Kidney epithelial cell (primary cell): ENCODE measurements at regions not wholly inside any gene's neighbourhood (a gene's known extent, or its start where the extent isn't known, plus 50 kb on each side); places are given as distances from the start of the nearest gene placed in this dataset.

Source experiments
- DNase-seq: peaks from one replicate; pipeline ENCODE4 v3.0.0-alpha.2; 2010; ENCODE audit warnings: low read depth
- H3K27me3 ChIP-seq: 2 replicates; pipeline ENCODE4 v1.6.0; 2011; ENCODE audit warnings: low read length; ENCODE audit not compliant: control insufficient read depth, insufficient read depth
- H3K36me3 ChIP-seq: 2 replicates; pipeline ENCODE4 v1.5.1; 2011; ENCODE audit warnings: low read length; ENCODE audit not compliant: control insufficient read depth, insufficient read depth
- H3K4me3 ChIP-seq: 2 replicates; pipeline ENCODE4 v1.5.1; 2011; ENCODE audit warnings: low read depth, mild to moderate bottlenecking, control low read depth, low read length
- TF ChIP-seq, protein P1 (sequence below): IDR thresholded peaks from 2 replicates; pipeline ENCODE4 v1.5.1; 2011; ENCODE audit warnings: mild to moderate bottlenecking, moderate library complexity, low read length, control low read depth, inconsistent platforms; ENCODE audit not compliant: insufficient read depth, poor library complexity, severe bottlenecking

DNA sequence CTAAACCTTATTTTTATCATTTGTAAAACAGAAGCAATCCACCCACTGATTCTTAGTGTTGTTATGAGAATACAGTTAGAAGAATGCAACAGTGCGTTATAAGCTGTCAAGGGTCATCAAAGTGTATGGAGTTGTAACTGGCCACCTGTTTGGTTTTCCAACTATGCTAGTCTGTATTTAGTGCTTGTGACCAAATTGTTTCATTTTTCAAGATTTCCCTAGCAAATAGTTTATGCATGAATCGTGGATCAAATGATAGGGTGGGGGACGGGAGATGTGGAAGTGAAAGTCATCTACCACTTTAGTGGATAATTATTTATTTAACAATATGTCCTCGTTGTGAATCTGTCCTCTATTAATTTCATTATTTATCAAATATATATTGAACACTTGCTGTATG, 175.4 kb upstream of the HDDC2 start:
- no peaks in the 10 kb centered on the region for H3K36me3 ChIP-seq
- TF ChIP-seq, protein P1, sequence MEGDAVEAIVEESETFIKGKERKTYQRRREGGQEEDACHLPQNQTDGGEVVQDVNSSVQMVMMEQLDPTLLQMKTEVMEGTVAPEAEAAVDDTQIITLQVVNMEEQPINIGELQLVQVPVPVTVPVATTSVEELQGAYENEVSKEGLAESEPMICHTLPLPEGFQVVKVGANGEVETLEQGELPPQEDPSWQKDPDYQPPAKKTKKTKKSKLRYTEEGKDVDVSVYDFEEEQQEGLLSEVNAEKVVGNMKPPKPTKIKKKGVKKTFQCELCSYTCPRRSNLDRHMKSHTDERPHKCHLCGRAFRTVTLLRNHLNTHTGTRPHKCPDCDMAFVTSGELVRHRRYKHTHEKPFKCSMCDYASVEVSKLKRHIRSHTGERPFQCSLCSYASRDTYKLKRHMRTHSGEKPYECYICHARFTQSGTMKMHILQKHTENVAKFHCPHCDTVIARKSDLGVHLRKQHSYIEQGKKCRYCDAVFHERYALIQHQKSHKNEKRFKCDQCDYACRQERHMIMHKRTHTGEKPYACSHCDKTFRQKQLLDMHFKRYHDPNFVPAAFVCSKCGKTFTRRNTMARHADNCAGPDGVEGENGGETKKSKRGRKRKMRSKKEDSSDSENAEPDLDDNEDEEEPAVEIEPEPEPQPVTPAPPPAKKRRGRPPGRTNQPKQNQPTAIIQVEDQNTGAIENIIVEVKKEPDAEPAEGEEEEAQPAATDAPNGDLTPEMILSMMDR = no peak
- no peak for DNase-seq
- no peaks in the 10 kb centered on the region for H3K27me3 ChIP-seq
- no peak overlapping the region for H3K4me3 ChIP-seq

DNA sequence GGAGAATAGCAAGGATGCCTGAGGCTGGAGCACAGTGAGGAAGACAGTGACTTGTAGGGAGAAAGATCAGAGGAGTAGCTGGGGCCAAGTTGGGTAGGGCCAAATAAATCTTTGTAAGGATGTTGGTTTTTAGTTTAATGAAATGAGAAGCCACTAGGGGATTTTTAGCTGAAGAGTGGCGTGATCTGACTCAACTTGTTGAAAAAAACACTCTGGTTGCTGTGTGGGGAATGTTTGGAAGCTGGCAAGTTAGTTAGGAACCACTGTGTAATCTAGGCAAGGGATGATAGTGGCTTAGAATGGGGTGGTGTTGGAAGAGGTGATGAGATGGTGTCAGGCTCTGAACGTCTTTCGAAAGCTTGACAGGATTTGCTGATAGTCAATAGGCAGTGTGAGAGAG, 176.1 kb upstream of the HDDC2 start:
- TF ChIP-seq, protein P1 = no peak
- no peak for DNase-seq

DNA sequence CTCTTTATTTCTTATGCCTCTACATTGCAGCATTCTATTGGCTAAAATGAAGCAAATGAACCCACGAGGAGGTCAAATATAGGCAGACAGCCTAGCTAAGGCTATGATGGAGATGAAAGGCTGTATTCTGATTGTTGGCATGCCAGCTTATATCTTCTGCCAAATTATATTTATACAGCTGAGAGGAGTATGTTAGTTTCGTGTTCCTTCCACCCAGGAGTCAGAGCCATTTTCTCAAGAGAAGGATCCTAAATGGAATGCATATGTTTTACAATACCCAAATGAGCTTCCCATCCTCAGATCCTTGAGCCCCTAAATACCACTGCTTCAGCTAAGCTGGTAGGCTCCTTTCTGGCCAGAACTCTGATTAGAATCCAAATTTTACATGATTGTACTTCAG, 178.4 kb upstream of the HDDC2 start:
- H3K4me3 ChIP-seq = no peak overlapping the region
- DNase-seq = no peak
- no peaks in the 10 kb centered on the region for H3K27me3 ChIP-seq
- no peaks in the 10 kb centered on the region for H3K36me3 ChIP-seq
- TF ChIP-seq, protein P1 = no peak

More for the DNA sequence above, 176.1 kb upstream of the HDDC2 start:
- Histone ChIP-seq H3K4me3 (no peak overlapping the region), H3K36me3 (no peaks in the 10 kb centered on the region), H3K27me3 (no peaks in the 10 kb centered on the region)

DNA sequence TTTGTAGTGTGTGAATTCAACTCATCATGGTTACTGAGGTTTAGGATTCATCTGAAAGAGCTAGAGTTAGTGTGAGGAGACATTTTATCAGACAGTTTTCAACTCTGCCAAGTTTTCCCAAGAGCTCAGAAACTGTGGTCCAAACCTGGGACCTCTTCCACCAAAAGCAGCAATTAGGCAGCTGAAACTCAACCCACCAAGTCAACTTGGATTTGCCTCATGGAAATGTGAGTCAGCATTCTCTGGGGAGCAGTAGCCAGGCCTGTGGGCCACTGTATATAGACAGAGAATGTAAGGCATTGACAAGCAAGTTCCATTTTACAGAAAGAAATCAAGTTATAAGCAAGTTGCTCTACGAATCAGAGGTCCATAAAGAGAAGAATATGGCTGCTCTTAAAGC, 178.8 kb upstream of the HDDC2 start:
- Histone ChIP-seq H3K27me3 (no peaks in the 10 kb centered on the region), H3K4me3 (no peak overlapping the region), H3K36me3 (no peaks in the 10 kb centered on the region)
- TF ChIP-seq, protein P1 = no peak
- no peak for DNase-seq

DNA sequence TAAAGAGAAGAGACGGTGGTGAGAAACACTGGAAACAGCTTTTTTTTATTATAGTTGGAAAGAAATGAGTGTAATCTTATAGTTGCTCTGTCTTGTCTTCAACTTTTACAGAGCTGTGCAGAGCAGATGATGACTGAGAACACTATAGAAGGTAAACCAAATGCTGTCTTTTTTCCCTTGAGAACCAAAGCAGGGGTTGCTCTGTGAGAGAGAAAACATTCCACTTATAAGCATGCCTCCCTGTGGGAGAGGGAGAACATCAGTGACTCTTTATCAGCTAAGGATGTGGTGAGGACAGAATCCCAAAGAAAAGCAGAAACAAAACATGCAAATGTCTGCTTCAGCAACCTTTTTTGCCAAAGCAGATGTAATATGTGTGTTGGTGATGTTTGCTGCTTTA, 179.3 kb upstream of the HDDC2 start:
- TF ChIP-seq, protein P1 = no peak
- DNase-seq = no peak
- Histone ChIP-seq H3K4me3 (no peak overlapping the region), H3K27me3 (no peaks in the 10 kb centered on the region), H3K36me3 (no peaks in the 10 kb centered on the region)

DNA sequence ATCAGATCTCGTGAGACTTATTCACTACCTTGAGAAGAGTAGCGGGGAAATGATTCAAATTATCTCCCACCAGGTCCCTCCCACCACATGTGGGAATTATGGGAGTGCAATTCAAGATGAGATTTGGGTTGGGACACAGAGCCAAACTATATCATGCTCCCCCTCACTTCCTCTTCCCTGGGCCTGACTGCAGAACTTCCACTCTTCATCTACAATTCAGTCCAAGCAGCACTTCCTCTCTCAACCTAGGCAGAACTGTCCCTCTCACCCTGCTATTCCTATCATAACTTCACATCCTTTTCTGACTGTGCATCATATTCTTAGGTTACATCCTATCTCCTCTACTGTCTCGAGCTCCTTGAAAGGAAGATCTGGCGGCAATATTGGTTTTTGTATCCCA, 184.0 kb upstream of the HDDC2 start:
- no peaks in the 10 kb centered on the region for H3K36me3 ChIP-seq
- H3K4me3 ChIP-seq = no peak overlapping the region
- no peak for DNase-seq
- no peaks in the 10 kb centered on the region for H3K27me3 ChIP-seq
- TF ChIP-seq, protein P1 = no peak
